ENCODE measurements at regions not wholly inside any gene's neighbourhood (a gene's known extent, or its start where the extent isn't known, plus 50 kb on each side); places are given as distances from the start of the nearest gene placed in this dataset.

GRCh38 chr5:42872865-42873264 is 61.2 kb upstream of the SELENOP start (continued):
- no peak for TF ChIP-seq ZNF274 (IDR thresholded peaks at IDR 0.05; ENCODE audit: borderline replicate concordance, low read depth, low read length)
- TF ChIP-seq CREB3 (tag; conservative IDR thresholded peaks at IDR 0.05; ENCODE audit: low read depth), result 0 out of 2 replicates have a peak, but pooled peaks have one; percentile 39
- 0 out of 2 replicates have a peak, but pooled peaks have one; percentile 35 for TF ChIP-seq ZNF134 (CRISPR knock-in tag; conservative IDR thresholded peaks at IDR 0.05)
- 0 out of 2 replicates have a peak, but pooled peaks have one; percentile 19 for TF ChIP-seq CREB1 (IDR thresholded peaks at IDR 0.05)
- no peak for TF ChIP-seq CREB1 (CRISPR knock-in tag; IDR thresholded peaks at IDR 0.05)
- no peak for TF ChIP-seq CBX5 (IDR thresholded peaks at IDR 0.05; ENCODE audit: borderline replicate concordance, low read depth)
- no peak for TF ChIP-seq FOXO4 (CRISPR knock-in tag; IDR thresholded peaks at IDR 0.05)
- TF ChIP-seq MYNN (IDR thresholded peaks at IDR 0.05), result peak; percentile 79; the same call in 1 of the 2 replicates
- no peak for TF ChIP-seq MYNN (CRISPR knock-in tag; IDR thresholded peaks at IDR 0.05)
- peak; percentile 71; the same call in 1 of the 2 replicates for TF ChIP-seq MECOM (CRISPR knock-in tag; IDR thresholded peaks at IDR 0.05)
- TF ChIP-seq SRF (CRISPR knock-in tag; IDR thresholded peaks at IDR 0.05), result peak in 1 of 2 experiments; percentile 62; a peak in 1 of 4 replicates
- no peak for TF ChIP-seq HNRNPK (IDR thresholded peaks at IDR 0.05; ENCODE audit: low read depth, low read length, poor library complexity, severe bottlenecking)
- TF ChIP-seq ELK3 (CRISPR knock-in tag; IDR thresholded peaks at IDR 0.05), result no peak
- no peak for TF ChIP-seq SNIP1 (IDR thresholded peaks at IDR 0.05; ENCODE audit: low read depth)
- peak; percentile 70 for TF ChIP-seq JUND (IDR thresholded peaks at IDR 0.05; ENCODE audit: borderline replicate concordance, low read depth, low read length)
- peak; percentile 34; the same call in 1 of the 3 replicates for TF ChIP-seq JUND (tag; IDR thresholded peaks at IDR 0.05; ENCODE audit: borderline replicate concordance, low read depth, low read length)
- no peak for TF ChIP-seq MTA3 (IDR thresholded peaks at IDR 0.05; ENCODE audit: borderline replicate concordance)
- TF ChIP-seq TRIM28 (IDR thresholded peaks at IDR 0.05), result peak; percentile 22; the same call in 1 of the 2 replicates
- TF ChIP-seq ZNF589 (CRISPR knock-in tag; IDR thresholded peaks at IDR 0.05; ENCODE audit: low read depth), result peak; percentile 76
- peak; percentile 29 for TF ChIP-seq TAF1 (IDR thresholded peaks at IDR 0.05; ENCODE audit: control insufficient read depth, extremely low read depth, insufficient read depth, low read length, severe bottlenecking)
- TF ChIP-seq MAZ (CRISPR knock-in tag; conservative IDR thresholded peaks at IDR 0.05 in 1 of 2, IDR thresholded peaks at IDR 0.05 in 1 of 2), result peak in 1 of 2 experiments; percentile 55; a peak in 2 of 4 replicates

All from K562 (cell line).